Adrenal gland (tissue), 5 donors: ENCODE measurements at regions not wholly inside any gene's neighbourhood (a gene's known extent, or its start where the extent isn't known, plus 50 kb on each side); places are given as distances from the start of the nearest gene placed in this dataset.

Source experiments
- POLR2A ChIP-seq, 2 donors: fragments of 450-650 bp; IDR thresholded peaks; one replicate each; pipeline ENCODE4 v1.6.1; 2017; ENCODE audit warnings: antibody characterized with exemption in 2 of 2, mild to moderate bottlenecking in 2 of 2, moderate library complexity in 1 of 2
- TF ChIP-seq, protein P1 (sequence below), 6 experiments: fragments of 450-650 bp in 4 of 6; fragments of 200-600 bp in 2 of 6; sonication (generic) in 1 of 6; IDR thresholded peaks; 1 replicate in 5 of 6; 2 replicates in 1 of 6; pipeline versions ENCODE4 v1.5.1 to v1.8.0; 2016 to 2021; ENCODE audit warnings: antibody characterized with exemption in 6 of 6, mild to moderate bottlenecking in 2 of 6, moderate library complexity in 1 of 6
- donor health status: DM: no; HTN: no; CAD: no.

DNA sequence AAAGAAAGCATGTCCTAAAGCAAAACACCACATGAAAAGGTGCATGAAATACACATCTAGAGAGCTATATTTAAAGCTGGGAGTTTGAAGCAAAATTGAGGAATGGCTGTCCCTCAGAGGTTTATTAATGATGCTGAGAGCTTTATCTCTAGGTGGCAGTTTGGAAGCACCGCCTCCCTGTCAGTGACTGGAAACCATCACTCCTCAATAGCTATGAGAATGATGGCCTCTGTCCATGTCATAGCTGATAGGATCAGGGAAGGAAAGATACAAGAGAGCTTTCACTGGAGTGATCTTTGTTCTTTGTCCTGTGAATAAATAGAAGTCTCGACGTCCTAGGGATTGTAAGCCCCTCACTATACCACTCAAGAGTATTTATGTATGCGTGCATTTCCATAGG lies 110.5 kb downstream of the NUDT12 start:
- TF ChIP-seq, protein P1, sequence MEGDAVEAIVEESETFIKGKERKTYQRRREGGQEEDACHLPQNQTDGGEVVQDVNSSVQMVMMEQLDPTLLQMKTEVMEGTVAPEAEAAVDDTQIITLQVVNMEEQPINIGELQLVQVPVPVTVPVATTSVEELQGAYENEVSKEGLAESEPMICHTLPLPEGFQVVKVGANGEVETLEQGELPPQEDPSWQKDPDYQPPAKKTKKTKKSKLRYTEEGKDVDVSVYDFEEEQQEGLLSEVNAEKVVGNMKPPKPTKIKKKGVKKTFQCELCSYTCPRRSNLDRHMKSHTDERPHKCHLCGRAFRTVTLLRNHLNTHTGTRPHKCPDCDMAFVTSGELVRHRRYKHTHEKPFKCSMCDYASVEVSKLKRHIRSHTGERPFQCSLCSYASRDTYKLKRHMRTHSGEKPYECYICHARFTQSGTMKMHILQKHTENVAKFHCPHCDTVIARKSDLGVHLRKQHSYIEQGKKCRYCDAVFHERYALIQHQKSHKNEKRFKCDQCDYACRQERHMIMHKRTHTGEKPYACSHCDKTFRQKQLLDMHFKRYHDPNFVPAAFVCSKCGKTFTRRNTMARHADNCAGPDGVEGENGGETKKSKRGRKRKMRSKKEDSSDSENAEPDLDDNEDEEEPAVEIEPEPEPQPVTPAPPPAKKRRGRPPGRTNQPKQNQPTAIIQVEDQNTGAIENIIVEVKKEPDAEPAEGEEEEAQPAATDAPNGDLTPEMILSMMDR (IDR thresholded peaks at IDR 0.05): no peak
- TF ChIP-seq POLR2A (IDR thresholded peaks at IDR 0.05): no peak
